GM21529 (cell line): ENCODE measurements at regions not wholly inside any gene's neighbourhood (a gene's known extent, or its start where the extent isn't known, plus 50 kb on each side); places are given as distances from the start of the nearest gene placed in this dataset.

Experiments used
- ATAC-seq: cut with Tn5 transposase; IDR thresholded peaks from one replicate; pipeline ENCODE4 v1.9.1; 2021; ENCODE audit not compliant: unreplicated experiment

GRCh38 chr12:17695495-17695894 lies 394.5 kb downstream of the RERGL start:
- ATAC-seq: no peak

- ATAC-seq: no peak
These were observed 398.6 kb downstream of the RERGL start for GRCh38 chr12:17691369-17691768.

- no peak for ATAC-seq
These were observed 409.8 kb downstream of the RERGL start for GRCh38 chr12:17680220-17680619.

- ATAC-seq: no peak
These were observed 423.2 kb downstream of the RERGL start for GRCh38 chr12:17666641-17667324.

- no peak for ATAC-seq
These were observed 424.2 kb downstream of the RERGL start for GRCh38 chr12:17665839-17666238.

- no peak for ATAC-seq
These were observed 428.7 kb downstream of the RERGL start for GRCh38 chr12:17661250-17661649.

GRCh38 chr12:17652436-17652835 lies 437.6 kb downstream of the RERGL start:
- no peak for ATAC-seq

- no peak for ATAC-seq
These were observed 447.7 kb downstream of the RERGL start for GRCh38 chr12:17642340-17642650.

GRCh38 chr12:17640615-17641014 lies 449.4 kb downstream of the RERGL start:
- peak; percentile 44 for ATAC-seq

- no peak for ATAC-seq
These were observed 471.2 kb downstream of the RERGL start for GRCh38 chr12:17618831-17619230.

- ATAC-seq: no peak
These were observed 480.3 kb downstream of the RERGL start for GRCh38 chr12:17609701-17610100.

- no peak for ATAC-seq
These were observed 480.8 kb downstream of the RERGL start for GRCh38 chr12:17609153-17609552.

- no peak for ATAC-seq
These were observed 494.9 kb downstream of the RERGL start for GRCh38 chr12:17595111-17595510.

- no peak for ATAC-seq
These were observed 496.1 kb downstream of the RERGL start for GRCh38 chr12:17593715-17594406.

- no peak for ATAC-seq
These were observed 497.5 kb downstream of the RERGL start for GRCh38 chr12:17592472-17592871.

- ATAC-seq: no peak
These were observed 498.9 kb downstream of the RERGL start for GRCh38 chr12:17591005-17591681.

GRCh38 chr12:17588968-17589367 lies 501.0 kb downstream of the RERGL start:
- ATAC-seq: no peak

- ATAC-seq: no peak
These were observed 510.6 kb downstream of the RERGL start for GRCh38 chr12:17579205-17580026.

- no peak for ATAC-seq
These were observed 512.6 kb downstream of the RERGL start for GRCh38 chr12:17577405-17577804.

- no peak for ATAC-seq
These were observed 517.7 kb downstream of the RERGL start for GRCh38 chr12:17572250-17572649.

- no peak for ATAC-seq
These were observed 518.9 kb downstream of the RERGL start for GRCh38 chr12:17571047-17571446.
